ENCODE measurements at regions not wholly inside any gene's neighbourhood (a gene's known extent, or its start where the extent isn't known, plus 50 kb on each side); places are given as distances from the start of the nearest gene placed in this dataset.

GRCh38 chr12:30155001-30155730 lies 371.4 kb upstream of the TMTC1 start:
- TF ChIP-seq CTCF (conservative IDR thresholded peaks at IDR 0.05; ENCODE audit: low read length) (no peak), EZH2phosphoT487 (IDR thresholded peaks at IDR 0.05; ENCODE audit: borderline replicate concordance) (no peak)

All from Loucy (cell line).